Prostate gland (tissue), 2 donors: ENCODE measurements at regions not wholly inside any gene's neighbourhood (a gene's known extent, or its start where the extent isn't known, plus 50 kb on each side); places are given as distances from the start of the nearest gene placed in this dataset.

Experiments used
- CTCF ChIP-seq, 4 experiments: fragments of 200-600 bp in 2 of 4; fragments of 450-650 bp in 2 of 4; sonication (generic) in 2 of 4; IDR thresholded peaks; 1 replicate in 3 of 4; 2 replicates in 1 of 4; pipeline ENCODE4 v1.5.1; 2016 to 2019; ENCODE audit warnings: antibody characterized with exemption in 4 of 4, mild to moderate bottlenecking in 2 of 4, moderate library complexity in 2 of 4
- POLR2A ChIP-seq: fragments of 450-650 bp; IDR thresholded peaks from one replicate; pipeline ENCODE4 v1.6.1; 2016; ENCODE audit warnings: antibody characterized with exemption, mild to moderate bottlenecking
- POLR2AphosphoS5 ChIP-seq: sonication (generic); formaldehyde crosslinking; IDR thresholded peaks from one replicate; pipeline ENCODE4 v1.6.1; 2017; ENCODE audit warnings: antibody characterized with exemption

GRCh38 chr5:127192150-127192549 is 98.4 kb upstream of the MEGF10 start:
- TF ChIP-seq CTCF (IDR thresholded peaks at IDR 0.05) (no peak), POLR2AphosphoS5 (no peak), POLR2A (no peak)
